HCT116 (cell line): ENCODE measurements at regions not wholly inside any gene's neighbourhood (a gene's known extent, or its start where the extent isn't known, plus 50 kb on each side); places are given as distances from the start of the nearest gene placed in this dataset.

Source experiments
- ATAC-seq: fragments of 200-7000 bp; cut with Tn5 transposase; 2 replicates; pipeline ENCODE4 v1.9.1; 2020; ENCODE audit warnings: mild to moderate bottlenecking, moderate library complexity
- BruUV-seq: library from RNA; stranded (reverse); fragments of 400-500 nt; replicated peaks from 2 replicates; lab custom pipeline; 2021; lab: Mats Ljungman, UMichigan
- CTCF ChIA-PET: fragments of 300-600 bp; sonication (Branson Sonifier 250); formaldehyde crosslinking; loops from one replicate; lab custom pipeline; 2021; ENCODE audit warnings: antibody characterized with exemption; lab: Charles Lee
- POLR2A ChIA-PET: fragments of 300-600, 350-600 bp; sonication (Branson Sonifier 250); formaldehyde crosslinking; loops from one replicate; lab custom pipeline; 2021; ENCODE audit warnings: antibody characterized with exemption; lab: Charles Lee
- RAD21 ChIA-PET, 2 experiments: fragments of 300-600 bp; sonication (Branson Sonifier 250); formaldehyde crosslinking; loops; one replicate each; lab custom pipeline; 2023; ENCODE audit warnings: low total read pairs in 2 of 2; ENCODE audit not compliant: uncharacterized antibody in 2 of 2, unreplicated experiment in 2 of 2, low non-redundant PET in 1 of 2; lab: Charles Lee
- DNase-seq: peaks from one replicate; pipeline ENCODE4 v3.0.0-alpha.2; 2010; ENCODE audit warnings: low read depth, low spot score
- H2AFZ ChIP-seq: fragments of 200-600 bp; shearing (Covaris generic), sonication (generic); 2 replicates; pipeline ENCODE4 v1.6.1; 2017; ENCODE audit warnings: low read depth, mixed run types, mixed read lengths, antibody characterized with exemption, low read length; ENCODE audit not compliant: poor library complexity, severe bottlenecking
- H3K27ac ChIP-seq: 2 replicates; pipeline ENCODE4 v1.5.1; 2012; ENCODE audit warnings: low read depth, low read length
- H3K27me3 ChIP-seq: fragments of 200-600 bp; sonication (generic); 2 replicates; pipeline ENCODE4 v1.6.1; 2016; ENCODE audit warnings: mixed run types, low read length, mixed read lengths; ENCODE audit not compliant: insufficient read depth
- H3K36me3 ChIP-seq, 2 experiments: fragments of 200-500 bp in 1 of 2; fragments of 200-600 bp in 1 of 2; sonication (Bioruptor generic) in 1 of 2; sonication (generic) in 1 of 2; 2 replicates each; pipeline versions ENCODE4 v1.5.1 to v1.6.1; 2014 to 2016; ENCODE audit warnings: low read length in 2 of 2, inconsistent platforms in 1 of 2, mixed read lengths in 1 of 2, mixed run types in 1 of 2; ENCODE audit not compliant: insufficient read depth in 2 of 2, control insufficient read depth in 1 of 2
- H3K4me1 ChIP-seq, 2 experiments: fragments of 200-600 bp in 1 of 2; sonication (generic) in 1 of 2; 2 replicates each; pipeline versions ENCODE4 v1.5.1 to v1.6.1; 2012 to 2017; ENCODE audit warnings: low read length in 2 of 2, inconsistent platforms in 1 of 2, mild to moderate bottlenecking in 1 of 2, mixed read lengths in 1 of 2, mixed run types in 1 of 2, moderate library complexity in 1 of 2; ENCODE audit not compliant: insufficient read depth in 2 of 2, control insufficient read depth in 1 of 2
- H3K4me2 ChIP-seq: fragments of 200-600 bp; sonication (generic); 2 replicates; pipeline ENCODE4 v1.6.1; 2017; ENCODE audit warnings: mixed run types, low read length, mixed read lengths
- H3K4me3 ChIP-seq, 2 experiments: fragments of 200-600 bp in 1 of 2; sonication (generic) in 1 of 2; replicated peaks in 1 of 2; 2 replicates each; pipeline ENCODE4 v1.5.1; 2011 to 2016; ENCODE audit warnings: low read length in 2 of 2, control low read depth in 1 of 2, low read depth in 1 of 2, mild to moderate bottlenecking in 1 of 2, mixed read lengths in 1 of 2, mixed run types in 1 of 2
- H3K79me2 ChIP-seq: fragments of 200-600 bp; sonication (generic); 2 replicates; pipeline ENCODE4 v1.6.1; 2017; ENCODE audit warnings: mild to moderate bottlenecking, mixed run types, low read length, moderate library complexity, mixed read lengths; ENCODE audit not compliant: insufficient read depth
- H3K9ac ChIP-seq: fragments of 200-600 bp; sonication (generic); 2 replicates; pipeline ENCODE4 v1.6.1; 2016; ENCODE audit warnings: low read length, mixed read lengths
- H3K9me2 ChIP-seq: fragments of 200-600 bp; sonication (generic), shearing (Covaris generic); 2 replicates; pipeline ENCODE4 v1.6.1; 2017; ENCODE audit warnings: mixed run types, mild to moderate bottlenecking, moderate library complexity; ENCODE audit not compliant: insufficient read depth
- H3K9me3 ChIP-seq, 2 experiments: fragments of 200-500 bp in 1 of 2; fragments of 200-600 bp in 1 of 2; sonication (Bioruptor generic) in 1 of 2; sonication (generic) in 1 of 2; 2 replicates each; pipeline ENCODE4 v1.6.1; 2014 to 2017; ENCODE audit warnings: low read length in 2 of 2, mixed read lengths in 2 of 2, inconsistent platforms in 1 of 2, low read depth in 1 of 2, mild to moderate bottlenecking in 1 of 2, mixed run types in 1 of 2, moderate library complexity in 1 of 2; ENCODE audit not compliant: control insufficient read depth in 1 of 2, insufficient read depth in 1 of 2
- H4K20me1 ChIP-seq: fragments of 200-600 bp; sonication (generic), shearing (Covaris generic); 2 replicates; pipeline ENCODE4 v1.6.1; 2017; ENCODE audit warnings: mixed run types, mild to moderate bottlenecking, moderate library complexity; ENCODE audit not compliant: insufficient read depth
- CBX3 ChIP-seq: IDR thresholded peaks from 2 replicates; pipeline ENCODE4 v1.6.1; 2012; ENCODE audit warnings: low read depth
- CEBPB ChIP-seq: IDR thresholded peaks from 2 replicates; pipeline ENCODE4 v1.6.1; 2012; ENCODE audit warnings: low read depth
- ELF1 ChIP-seq: IDR thresholded peaks from 2 replicates; pipeline ENCODE4 v1.6.1; 2012; ENCODE audit warnings: low read depth, borderline replicate concordance
- EZH2phosphoT487 ChIP-seq: fragments of 200-600 bp; IDR thresholded peaks from 2 replicates; pipeline ENCODE4 v1.6.1; 2018; ENCODE audit warnings: antibody characterized with exemption, borderline replicate concordance
- JUND ChIP-seq: IDR thresholded peaks from 2 replicates; pipeline ENCODE4 v1.6.1; 2012
- POLR2A ChIP-seq: IDR thresholded peaks from 2 replicates; pipeline ENCODE4 v1.7.0; 2011; ENCODE audit warnings: borderline replicate concordance; ENCODE audit not compliant: insufficient read depth, insufficient read length; ENCODE audit errors: extremely low read depth
- RAD21 ChIP-seq: IDR thresholded peaks from 2 replicates; pipeline ENCODE4 v1.6.1; 2012; ENCODE audit warnings: low read depth, mild to moderate bottlenecking
- SRF ChIP-seq: IDR thresholded peaks from 2 replicates; pipeline ENCODE4 v1.6.1; 2012; ENCODE audit warnings: low read depth
- ZNF274 ChIP-seq: fragments of 200-500 bp; sonication (Bioruptor generic); IDR thresholded peaks from 2 replicates; pipeline ENCODE4 v1.6.1; 2014; ENCODE audit warnings: mild to moderate bottlenecking, low read depth, low read length, inconsistent platforms
- intact Hi-C: fragments of 100-400 bp; cut with micrococcal nuclease; formaldehyde crosslinking; loops from 2 replicates; pipeline ENCODE4 v1.10.0; 2022
- TF ChIP-seq, protein P1 (sequence below): IDR thresholded peaks from 2 replicates; pipeline ENCODE4 v1.6.1; 2012

DNA sequence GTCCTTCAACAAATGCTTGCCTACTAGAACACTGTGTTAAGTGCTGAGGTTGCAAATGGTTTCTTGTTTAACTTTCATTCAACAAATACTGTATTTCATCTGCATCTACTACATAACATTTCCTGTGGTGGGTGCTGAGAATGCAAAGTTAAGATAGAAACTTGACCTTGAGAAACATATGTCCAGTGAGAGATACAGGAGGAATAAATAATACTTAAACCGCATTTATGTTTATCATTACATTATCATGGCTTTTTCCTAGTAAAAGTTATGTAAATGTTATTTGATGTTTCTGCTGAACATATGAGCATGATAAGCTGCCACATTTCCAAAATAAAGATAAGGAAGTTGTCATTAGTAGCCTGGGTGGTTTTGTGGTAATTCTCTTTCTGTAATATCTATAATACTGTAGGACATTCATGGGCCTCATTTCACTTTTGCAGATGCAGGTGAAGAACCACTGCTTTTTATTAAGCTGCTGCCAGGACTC, 590.4 kb downstream of the PLPP3 start:
- Histone ChIP-seq H4K20me1 (no peaks in the 10 kb centered on the region), H3K9me3 (no peaks in the 10 kb centered on the region), H3K4me1 (no peaks in the 10 kb centered on the region), H3K4me3 (no peak overlapping the region), H3K9me2 (no peaks in the 10 kb centered on the region), H3K36me3 (no peaks in the 10 kb centered on the region), H3K27me3 (peaks cover 14% of the 10 kb centered on the region), H3K79me2 (no peaks in the 10 kb centered on the region), H3K27ac (no peak overlapping the region), H3K4me2 (no peak overlapping the region), H2AFZ (no peak overlapping the region), H3K9ac (no peak overlapping the region)
- TF ChIP-seq CEBPB, result no peak
- no peak for TF ChIP-seq CBX3
- POLR2A ChIA-PET, result no interaction called here
- intact Hi-C loops, result no loop called here
- RAD21 ChIA-PET, result no interaction called here
- no peak for ATAC-seq
- DNase-seq, result no peak
- no TSS peak for BruUV-seq
- CTCF ChIA-PET, result no interaction called here

DNA sequence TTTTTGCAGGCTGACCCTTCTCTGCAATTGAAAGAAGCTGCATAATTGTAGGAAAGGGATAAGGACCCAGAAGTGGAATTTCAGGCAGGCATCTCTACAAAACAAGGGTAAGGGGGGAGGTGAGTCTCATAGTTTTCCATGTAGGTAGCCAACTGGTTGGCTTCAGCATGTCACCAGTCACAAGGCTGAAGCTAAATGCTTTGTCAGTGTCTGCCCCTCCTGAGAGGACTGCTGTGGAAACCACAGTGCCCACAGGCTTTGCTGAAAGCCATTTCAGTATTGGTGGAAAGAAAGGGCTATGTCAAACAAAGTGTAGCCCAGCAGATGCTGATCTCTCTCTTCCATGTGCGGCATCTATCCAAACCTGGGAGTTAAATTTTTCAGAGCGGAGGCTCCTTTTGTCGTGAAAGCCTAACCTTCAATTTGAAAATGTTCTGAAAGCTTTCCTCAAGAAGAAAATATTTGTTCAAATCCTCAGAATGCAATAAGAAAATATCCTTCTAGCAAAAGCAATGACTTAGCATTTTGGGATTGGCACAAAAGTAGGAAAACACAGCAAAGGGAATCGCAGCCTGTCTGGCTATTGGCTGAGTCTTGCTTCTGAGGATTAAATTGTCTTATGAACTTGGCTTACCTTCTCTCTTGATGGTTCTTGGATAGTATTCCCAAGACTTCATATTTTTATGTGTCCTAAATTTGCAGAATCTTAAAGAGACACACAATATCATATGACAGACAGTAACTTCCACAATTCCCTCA, 591.7 kb downstream of the PLPP3 start:
- no peak overlapping the region for H2AFZ ChIP-seq
- no TSS peak for BruUV-seq
- POLR2A ChIA-PET, result no interaction called here

More for the DNA sequence above, 591.7 kb downstream of the PLPP3 start:
- TF ChIP-seq SRF (no peak), ELF1 (no peak), RAD21 (no peak), ZNF274 (no peak), POLR2A (no peak), EZH2phosphoT487 (no peak), JUND (no peak)
- TF ChIP-seq, protein P1, sequence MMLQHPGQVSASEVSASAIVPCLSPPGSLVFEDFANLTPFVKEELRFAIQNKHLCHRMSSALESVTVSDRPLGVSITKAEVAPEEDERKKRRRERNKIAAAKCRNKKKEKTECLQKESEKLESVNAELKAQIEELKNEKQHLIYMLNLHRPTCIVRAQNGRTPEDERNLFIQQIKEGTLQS, result no peak
- Histone ChIP-seq H3K79me2 (no peaks in the 10 kb centered on the region), H3K9me3 (no peaks in the 10 kb centered on the region), H3K27ac (no peak overlapping the region), H3K36me3 (no peaks in the 10 kb centered on the region), H3K9me2 (no peaks in the 10 kb centered on the region), H3K27me3 (peaks cover 14% of the 10 kb centered on the region), H3K4me3 (no peak overlapping the region), H4K20me1 (no peaks in the 10 kb centered on the region), H3K4me1 (no peaks in the 10 kb centered on the region), H3K4me2 (no peak overlapping the region), H3K9ac (no peak overlapping the region)
- ChIA-PET RAD21 (no interaction called here), CTCF (no interaction called here)
- DNase-seq (no peak), ATAC-seq (no peak)
- intact Hi-C loops, result no loop called here
